ENCODE measurements at regions not wholly inside any gene's neighbourhood (a gene's known extent, or its start where the extent isn't known, plus 50 kb on each side); places are given as distances from the start of the nearest gene placed in this dataset.

- TF ChIP-seq CTCF (IDR thresholded peaks at IDR 0.05) (no peak), E2F6 (IDR thresholded peaks at IDR 0.05; ENCODE audit: borderline replicate concordance, low read depth) (no peak), MAFK (IDR thresholded peaks at IDR 0.05; ENCODE audit: partially characterized antibody) (no peak), SMC3 (IDR thresholded peaks at IDR 0.05) (no peak), PHF8 (IDR thresholded peaks at IDR 0.05; ENCODE audit: borderline replicate concordance, low read depth) (no peak)
Measured at GRCh38 chr20:18237682-18238081, 50.6 kb upstream of the ZNF133 start.

Measured in A549 (cell line).